HepG2 (cell line): ENCODE measurements at regions not wholly inside any gene's neighbourhood (a gene's known extent, or its start where the extent isn't known, plus 50 kb on each side); places are given as distances from the start of the nearest gene placed in this dataset.

Experiments
- CEBPB ChIP-seq: IDR thresholded peaks from 2 replicates; pipeline ENCODE4 v1.6.1; 2011; ENCODE audit warnings: low read depth, low read length, improper control_type of control experiment, borderline replicate concordance
- JDP2 ChIP-seq: sonication (generic); formaldehyde crosslinking; IDR thresholded peaks from 2 replicates; pipeline ENCODE4 v1.8.1; 2022; ENCODE audit warnings: missing genetic modification reagents, borderline replicate concordance
- POLR2A ChIP-seq, 2 experiments: IDR thresholded peaks; 2 replicates each; pipeline ENCODE4 v1.6.1; 2011; ENCODE audit warnings: low read depth in 2 of 2, low read length in 2 of 2, mild to moderate bottlenecking in 1 of 2, moderate library complexity in 1 of 2; ENCODE audit not compliant: insufficient read depth in 1 of 2
- PRPF4 ChIP-seq: fragments of 200-400 bp; formaldehyde crosslinking; IDR thresholded peaks from 2 replicates; pipeline ENCODE4 v1.6.1; 2016; ENCODE audit warnings: low read length, low read depth; ENCODE audit not compliant: poor library complexity, severe bottlenecking
- RFXAP ChIP-seq: sonication (generic); formaldehyde crosslinking; IDR thresholded peaks from 2 replicates; pipeline ENCODE4 v1.4.0; 2020; ENCODE audit warnings: missing genetic modification reagents, borderline replicate concordance
- TBL1XR1 ChIP-seq: fragments of 150-350 bp; IDR thresholded peaks from 2 replicates; pipeline ENCODE4 v1.6.1; 2014; ENCODE audit warnings: borderline replicate concordance, low read length; ENCODE audit not compliant: partially characterized antibody
- TBX3 ChIP-seq: fragments of 450-650 bp; IDR thresholded peaks from 2 replicates; pipeline ENCODE4 v1.6.1; 2017; ENCODE audit warnings: antibody characterized with exemption, mild to moderate bottlenecking, inconsistent platforms, borderline replicate concordance
- TSC22D2 ChIP-seq: sonication (generic); formaldehyde crosslinking; IDR thresholded peaks from 2 replicates; pipeline ENCODE4 v1.5.1; 2020; ENCODE audit warnings: missing genetic modification reagents, mild to moderate bottlenecking, borderline replicate concordance
- ZNF12 ChIP-seq: sonication (generic); formaldehyde crosslinking; IDR thresholded peaks from 2 replicates; pipeline ENCODE4 v1.5.0; 2020; ENCODE audit warnings: missing genetic modification reagents
- ZNF253 ChIP-seq: sonication (generic); formaldehyde crosslinking; IDR thresholded peaks from 2 replicates; pipeline ENCODE4 v1.8.0; 2022; ENCODE audit warnings: mild to moderate bottlenecking, missing genetic modification reagents, borderline replicate concordance
- ZNF616 ChIP-seq: sonication (generic); formaldehyde crosslinking; IDR thresholded peaks from 2 replicates; pipeline ENCODE4 v1.5.0; 2020; ENCODE audit warnings: low read depth, mild to moderate bottlenecking, missing genetic modification reagents
- TF ChIP-seq, protein P1 (sequence below): sonication (generic); formaldehyde crosslinking; IDR thresholded peaks from 2 replicates; pipeline ENCODE4 v1.5.0; 2020; ENCODE audit warnings: mild to moderate bottlenecking, missing genetic modification reagents, moderate library complexity

DNA sequence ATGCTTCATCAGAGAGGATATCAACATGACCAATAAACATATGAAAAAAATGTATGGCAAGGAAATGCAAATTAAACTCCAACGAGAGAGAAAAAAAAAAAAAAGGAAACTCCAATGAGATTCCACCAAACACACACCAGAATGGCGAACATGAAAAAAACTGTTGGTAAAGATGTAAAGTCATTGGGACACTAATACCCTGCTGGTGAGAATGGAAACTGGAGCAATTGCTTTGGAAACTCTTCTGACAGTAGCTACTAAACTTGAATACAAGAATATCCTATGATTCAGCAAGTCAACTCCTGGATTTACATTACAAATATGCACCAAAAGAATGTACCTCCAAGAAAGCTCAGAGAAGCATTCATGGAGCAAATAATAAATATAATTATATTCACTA lies 260.7 kb upstream of the ECI2 start:
- TF ChIP-seq RFXAP = no peak
- TF ChIP-seq TBL1XR1 = no peak
- TF ChIP-seq, protein P1, sequence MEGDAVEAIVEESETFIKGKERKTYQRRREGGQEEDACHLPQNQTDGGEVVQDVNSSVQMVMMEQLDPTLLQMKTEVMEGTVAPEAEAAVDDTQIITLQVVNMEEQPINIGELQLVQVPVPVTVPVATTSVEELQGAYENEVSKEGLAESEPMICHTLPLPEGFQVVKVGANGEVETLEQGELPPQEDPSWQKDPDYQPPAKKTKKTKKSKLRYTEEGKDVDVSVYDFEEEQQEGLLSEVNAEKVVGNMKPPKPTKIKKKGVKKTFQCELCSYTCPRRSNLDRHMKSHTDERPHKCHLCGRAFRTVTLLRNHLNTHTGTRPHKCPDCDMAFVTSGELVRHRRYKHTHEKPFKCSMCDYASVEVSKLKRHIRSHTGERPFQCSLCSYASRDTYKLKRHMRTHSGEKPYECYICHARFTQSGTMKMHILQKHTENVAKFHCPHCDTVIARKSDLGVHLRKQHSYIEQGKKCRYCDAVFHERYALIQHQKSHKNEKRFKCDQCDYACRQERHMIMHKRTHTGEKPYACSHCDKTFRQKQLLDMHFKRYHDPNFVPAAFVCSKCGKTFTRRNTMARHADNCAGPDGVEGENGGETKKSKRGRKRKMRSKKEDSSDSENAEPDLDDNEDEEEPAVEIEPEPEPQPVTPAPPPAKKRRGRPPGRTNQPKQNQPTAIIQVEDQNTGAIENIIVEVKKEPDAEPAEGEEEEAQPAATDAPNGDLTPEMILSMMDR (CRISPR knock-in tag) = no peak
- no peak for TF ChIP-seq ZNF12
- TF ChIP-seq CEBPB = no peak
- TF ChIP-seq JDP2 = no peak
- TF ChIP-seq ZNF253 (CRISPR knock-in tag) = no peak
- no peak for TF ChIP-seq TSC22D2 (CRISPR knock-in tag)
- no peak for TF ChIP-seq ZNF616 (CRISPR knock-in tag)
- no peak for TF ChIP-seq POLR2A (IDR thresholded peaks at IDR 0.05; ENCODE audit: insufficient read depth in 1 of 2, low read depth in 2 of 2, low read length in 2 of 2)
- no peak for TF ChIP-seq TBX3
- TF ChIP-seq PRPF4 = no peak
